SH-SY5Y (cell line): ENCODE measurements at regions not wholly inside any gene's neighbourhood (a gene's known extent, or its start where the extent isn't known, plus 50 kb on each side); places are given as distances from the start of the nearest gene placed in this dataset.

Experiments used
- GATA2 ChIP-seq: IDR thresholded peaks from 2 replicates; pipeline ENCODE4 v1.6.1; 2011; ENCODE audit warnings: mild to moderate bottlenecking, low read depth, low read length
- GATA3 ChIP-seq: IDR thresholded peaks from 2 replicates; pipeline ENCODE4 v1.6.1; 2011; ENCODE audit warnings: low read depth, mild to moderate bottlenecking, low read length, moderate library complexity

- TF ChIP-seq GATA2, result no peak
These were observed 80.2 kb upstream of the HTR4 start for GRCh38 chr5:148734518-148734917.

GRCh38 chr5:148735301-148735835 lies 81.0 kb upstream of the HTR4 start:
- TF ChIP-seq GATA3, result no peak
- no peak for TF ChIP-seq GATA2

GRCh38 chr5:148739023-148739422 lies 84.7 kb upstream of the HTR4 start:
- TF ChIP-seq GATA2 (no peak), GATA3 (no peak)

- TF ChIP-seq GATA3, result no peak
- TF ChIP-seq GATA2, result no peak
These were observed 85.2 kb upstream of the HTR4 start for GRCh38 chr5:148739524-148739923.

- TF ChIP-seq GATA2, result no peak
- TF ChIP-seq GATA3, result no peak
These were observed 85.9 kb upstream of the HTR4 start for GRCh38 chr5:148740079-148740858.

GRCh38 chr5:148740966-148741742 lies 85.3 kb upstream of the ADRB2 start:
- TF ChIP-seq GATA3 (no peak), GATA2 (no peak)

GRCh38 chr5:148746826-148747535 lies 79.4 kb upstream of the ADRB2 start:
- TF ChIP-seq GATA3 (no peak), GATA2 (no peak)

GRCh38 chr5:148747536-148747906 lies 78.9 kb upstream of the ADRB2 start:
- no peak for TF ChIP-seq GATA3
- no peak for TF ChIP-seq GATA2

GRCh38 chr5:148748702-148749392 lies 77.6 kb upstream of the ADRB2 start:
- TF ChIP-seq GATA2 (no peak), GATA3 (no peak)

- TF ChIP-seq GATA3 (no peak), GATA2 (no peak)
These were observed 75.8 kb upstream of the ADRB2 start for GRCh38 chr5:148750614-148751013.

GRCh38 chr5:148751025-148751424 lies 75.4 kb upstream of the ADRB2 start:
- TF ChIP-seq GATA3 (no peak), GATA2 (no peak)

- TF ChIP-seq GATA3 (no peak), GATA2 (no peak)
These were observed 67.3 kb upstream of the ADRB2 start for GRCh38 chr5:148759101-148759500.

- TF ChIP-seq GATA3 (no peak), GATA2 (no peak)
These were observed 65.3 kb upstream of the ADRB2 start for GRCh38 chr5:148760945-148761638.

- TF ChIP-seq GATA2, result no peak
- no peak for TF ChIP-seq GATA3
These were observed 62.4 kb upstream of the ADRB2 start for GRCh38 chr5:148763996-148764395.
